ENCODE measurements at regions not wholly inside any gene's neighbourhood (a gene's known extent, or its start where the extent isn't known, plus 50 kb on each side); places are given as distances from the start of the nearest gene placed in this dataset.

DNA sequence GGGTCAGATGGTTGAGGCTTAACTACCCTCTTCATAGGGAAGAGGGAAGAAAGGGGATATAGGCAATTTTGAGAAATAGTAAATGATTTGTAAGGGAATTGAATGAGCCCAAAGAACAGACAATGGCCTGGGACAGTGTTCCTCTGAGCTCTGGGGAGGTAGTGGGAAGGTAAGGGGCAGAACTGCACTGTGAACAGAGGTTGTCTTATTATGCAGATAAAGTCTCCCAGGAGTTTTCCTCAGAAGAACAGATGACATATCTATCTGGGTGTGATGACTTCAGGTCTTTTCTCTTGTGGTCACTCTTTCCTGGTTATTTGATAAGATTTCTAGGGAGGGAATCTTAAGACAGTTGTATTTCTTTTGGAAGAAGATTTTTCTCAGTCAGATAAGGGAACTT lies 296.1 kb downstream of the ZEB1 start:
- Histone ChIP-seq H3K36me3 (no peaks in the 10 kb centered on the region), H3K4me1 (ENCODE audit: control insufficient read depth in 1 of 2, insufficient read depth in 1 of 2, low read depth in 1 of 2, low read length in 1 of 2) (no peaks in the 10 kb centered on the region), H3K27ac (no peak overlapping the region), H3K9me3 (no peaks in the 10 kb centered on the region), H3K27me3 (no peaks in the 10 kb centered on the region), H3K4me3 (ENCODE audit: low read depth in 1 of 2, low read length in 1 of 2) (no peak overlapping the region)
- TF ChIP-seq CTCF (IDR thresholded peaks at IDR 0.05), result no peak

- Histone ChIP-seq H3K4me1 (ENCODE audit: control insufficient read depth in 1 of 2, insufficient read depth in 1 of 2, low read depth in 1 of 2, low read length in 1 of 2) (no peaks in the 10 kb centered on the region), H3K36me3 (no peaks in the 10 kb centered on the region), H3K4me3 (ENCODE audit: low read depth in 1 of 2, low read length in 1 of 2) (no peak overlapping the region), H3K9me3 (no peaks in the 10 kb centered on the region), H3K27ac (no peak overlapping the region), H3K27me3 (no peaks in the 10 kb centered on the region)
- no peak for TF ChIP-seq CTCF (IDR thresholded peaks at IDR 0.05)
Observed at GRCh38 chr10:31614611-31615010, 295.6 kb downstream of the ZEB1 start.

GRCh38 chr10:31612082-31612481 lies 293.1 kb downstream of the ZEB1 start:
- Histone ChIP-seq H3K36me3 (no peaks in the 10 kb centered on the region), H3K27ac (no peak overlapping the region), H3K4me3 (ENCODE audit: low read depth in 1 of 2, low read length in 1 of 2) (no peak overlapping the region), H3K9me3 (no peaks in the 10 kb centered on the region), H3K27me3 (no peaks in the 10 kb centered on the region), H3K4me1 (ENCODE audit: control insufficient read depth in 1 of 2, insufficient read depth in 1 of 2, low read depth in 1 of 2, low read length in 1 of 2) (no peaks in the 10 kb centered on the region)
- TF ChIP-seq CTCF (IDR thresholded peaks at IDR 0.05), result no peak

- no peaks in the 10 kb centered on the region for H3K9me3 ChIP-seq
Observed at GRCh38 chr10:31611161-31611560, 292.1 kb downstream of the ZEB1 start.

DNA sequence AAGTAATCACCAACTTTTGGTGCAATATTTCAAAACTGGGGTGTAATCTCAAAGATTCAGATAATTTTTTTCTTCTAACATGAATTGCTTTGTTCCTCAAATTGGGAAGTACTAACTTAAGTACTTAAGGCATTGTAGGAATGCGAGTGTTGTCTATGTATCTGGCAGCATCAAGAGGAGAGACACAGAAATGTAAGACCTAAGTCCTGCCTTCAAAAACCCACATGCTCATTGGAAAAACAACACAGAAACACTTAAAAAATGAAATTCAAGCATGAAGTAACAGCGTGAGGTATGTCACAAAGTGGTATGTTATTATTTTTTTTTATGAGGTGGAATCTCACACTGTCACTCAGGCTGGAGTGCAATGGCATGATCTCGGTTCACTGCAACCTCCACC lies 288.5 kb downstream of the ZEB1 start:
- Histone ChIP-seq H3K4me3 (ENCODE audit: low read depth in 1 of 2, low read length in 1 of 2) (no peak overlapping the region), H3K27ac (no peak overlapping the region), H3K36me3 (no peaks in the 10 kb centered on the region), H3K9me3 (no peaks in the 10 kb centered on the region), H3K4me1 (ENCODE audit: control insufficient read depth in 1 of 2, insufficient read depth in 1 of 2, low read depth in 1 of 2, low read length in 1 of 2) (peaks cover 15% of the 10 kb centered on the region in 2 experiments), H3K27me3 (peaks cover 13% of the 10 kb centered on the region)
- TF ChIP-seq CTCF (IDR thresholded peaks at IDR 0.05), result no peak

More at GRCh38 chr10:31611161-31611560, 292.1 kb downstream of the ZEB1 start:
- H3K4me3 ChIP-seq (ENCODE audit: low read depth in 1 of 2, low read length in 1 of 2), result no peak overlapping the region
- no peaks in the 10 kb centered on the region for H3K4me1 ChIP-seq (ENCODE audit: control insufficient read depth in 1 of 2, insufficient read depth in 1 of 2, low read depth in 1 of 2, low read length in 1 of 2)
- H3K27me3 ChIP-seq, result no peaks in the 10 kb centered on the region
- no peak overlapping the region for H3K27ac ChIP-seq
- H3K36me3 ChIP-seq, result no peaks in the 10 kb centered on the region
- TF ChIP-seq CTCF (IDR thresholded peaks at IDR 0.05), result no peak

GRCh38 chr10:31606841-31607240 lies 287.8 kb downstream of the ZEB1 start:
- Histone ChIP-seq H3K4me3 (ENCODE audit: low read depth in 1 of 2, low read length in 1 of 2) (no peak overlapping the region), H3K9me3 (no peaks in the 10 kb centered on the region), H3K27me3 (peaks cover 19% of the 10 kb centered on the region), H3K36me3 (no peaks in the 10 kb centered on the region), H3K4me1 (ENCODE audit: control insufficient read depth in 1 of 2, insufficient read depth in 1 of 2, low read depth in 1 of 2, low read length in 1 of 2) (peaks cover 15 to 16% of the 10 kb centered on the region in 2 experiments), H3K27ac (no peak overlapping the region)
- TF ChIP-seq CTCF (IDR thresholded peaks at IDR 0.05), result no peak

All from neutrophil (primary cell).